Fibroblast of the aortic adventitia (primary cell): ENCODE measurements at regions not wholly inside any gene's neighbourhood (a gene's known extent, or its start where the extent isn't known, plus 50 kb on each side); places are given as distances from the start of the nearest gene placed in this dataset.
"Not testable (repeated sequence)": the region's sequence is repeated elsewhere in the genome, so short reads cannot be mapped to it uniquely, and the experiment has no call there.

Source experiments
- DNase-seq: peaks from one replicate; pipeline ENCODE4 v3.0.0-alpha.2; 2010; ENCODE audit warnings: low read depth
- H3K4me3 ChIP-seq: 2 replicates; pipeline ENCODE4 v1.5.1; 2011; ENCODE audit warnings: low read depth, mild to moderate bottlenecking, control low read depth, low read length, moderate library complexity
- TF ChIP-seq, protein P1 (sequence below): IDR thresholded peaks from 2 replicates; pipeline ENCODE4 v1.5.1; 2011; ENCODE audit warnings: mild to moderate bottlenecking, low read length, control low read depth, inconsistent platforms; ENCODE audit not compliant: insufficient read depth

DNA sequence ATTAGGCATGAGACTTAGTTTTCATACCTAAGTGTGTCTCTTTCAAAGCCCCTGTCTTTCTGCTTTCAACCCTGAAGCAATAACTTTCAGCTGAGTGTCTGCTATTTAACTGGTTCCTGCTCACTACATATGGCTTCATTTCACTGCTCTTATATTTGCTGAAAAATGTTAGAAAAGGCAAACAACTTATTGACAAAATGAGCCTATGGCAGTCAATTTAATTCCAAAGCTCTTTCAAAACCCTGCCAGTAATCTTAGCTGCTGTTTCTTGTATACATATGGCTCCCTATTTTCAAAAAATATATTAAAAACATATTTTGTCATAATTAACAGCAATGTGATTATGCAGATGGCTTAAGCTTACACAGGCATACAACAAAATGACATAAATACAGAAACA, 334.1 kb upstream of the MGAT4C start:
- DNase-seq: no peak
- H3K4me3 ChIP-seq: no peak overlapping the region
- TF ChIP-seq, protein P1, sequence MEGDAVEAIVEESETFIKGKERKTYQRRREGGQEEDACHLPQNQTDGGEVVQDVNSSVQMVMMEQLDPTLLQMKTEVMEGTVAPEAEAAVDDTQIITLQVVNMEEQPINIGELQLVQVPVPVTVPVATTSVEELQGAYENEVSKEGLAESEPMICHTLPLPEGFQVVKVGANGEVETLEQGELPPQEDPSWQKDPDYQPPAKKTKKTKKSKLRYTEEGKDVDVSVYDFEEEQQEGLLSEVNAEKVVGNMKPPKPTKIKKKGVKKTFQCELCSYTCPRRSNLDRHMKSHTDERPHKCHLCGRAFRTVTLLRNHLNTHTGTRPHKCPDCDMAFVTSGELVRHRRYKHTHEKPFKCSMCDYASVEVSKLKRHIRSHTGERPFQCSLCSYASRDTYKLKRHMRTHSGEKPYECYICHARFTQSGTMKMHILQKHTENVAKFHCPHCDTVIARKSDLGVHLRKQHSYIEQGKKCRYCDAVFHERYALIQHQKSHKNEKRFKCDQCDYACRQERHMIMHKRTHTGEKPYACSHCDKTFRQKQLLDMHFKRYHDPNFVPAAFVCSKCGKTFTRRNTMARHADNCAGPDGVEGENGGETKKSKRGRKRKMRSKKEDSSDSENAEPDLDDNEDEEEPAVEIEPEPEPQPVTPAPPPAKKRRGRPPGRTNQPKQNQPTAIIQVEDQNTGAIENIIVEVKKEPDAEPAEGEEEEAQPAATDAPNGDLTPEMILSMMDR: no peak

DNA sequence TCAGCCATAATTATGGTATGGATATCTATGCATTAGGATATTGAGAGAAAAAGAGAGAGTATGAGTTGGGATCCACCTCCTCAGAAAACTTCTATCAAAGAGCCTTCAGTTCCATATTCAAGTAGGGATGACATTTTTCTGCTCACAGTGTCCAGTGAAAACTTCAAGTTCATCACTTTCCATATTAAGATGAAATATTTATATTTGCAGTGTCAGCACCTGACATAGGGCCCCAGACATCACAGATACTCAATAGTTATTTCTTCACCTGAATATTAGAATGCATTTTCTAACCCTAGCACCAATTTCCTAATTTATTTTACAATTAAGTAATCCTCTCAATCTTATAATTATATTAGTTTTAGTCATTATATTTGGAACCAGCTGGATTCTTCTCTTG, 318.0 kb upstream of the MGAT4C start:
- no peak for DNase-seq
- TF ChIP-seq, protein P1: no peak
- no peak overlapping the region for H3K4me3 ChIP-seq

DNA sequence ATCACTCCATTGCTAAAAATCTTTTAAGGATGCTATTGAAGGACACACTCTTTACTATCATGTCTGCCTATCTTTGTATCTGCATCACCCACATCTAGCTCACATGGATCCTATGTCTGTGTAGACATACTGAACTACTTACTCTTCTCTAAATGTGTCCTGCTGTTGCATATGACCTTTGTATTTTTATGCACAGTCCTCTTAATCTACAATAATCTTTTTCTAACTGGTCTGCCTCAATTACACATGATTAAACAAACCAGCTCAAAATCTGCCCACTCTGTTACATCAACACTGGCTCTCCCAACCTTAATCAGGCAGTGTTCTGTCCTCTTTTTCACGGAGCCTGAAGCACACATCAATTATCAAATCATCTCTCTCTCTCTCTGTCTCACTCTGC, 316.3 kb upstream of the MGAT4C start:
- DNase-seq: no peak
- TF ChIP-seq, protein P1: no peak
- no peak overlapping the region for H3K4me3 ChIP-seq

DNA sequence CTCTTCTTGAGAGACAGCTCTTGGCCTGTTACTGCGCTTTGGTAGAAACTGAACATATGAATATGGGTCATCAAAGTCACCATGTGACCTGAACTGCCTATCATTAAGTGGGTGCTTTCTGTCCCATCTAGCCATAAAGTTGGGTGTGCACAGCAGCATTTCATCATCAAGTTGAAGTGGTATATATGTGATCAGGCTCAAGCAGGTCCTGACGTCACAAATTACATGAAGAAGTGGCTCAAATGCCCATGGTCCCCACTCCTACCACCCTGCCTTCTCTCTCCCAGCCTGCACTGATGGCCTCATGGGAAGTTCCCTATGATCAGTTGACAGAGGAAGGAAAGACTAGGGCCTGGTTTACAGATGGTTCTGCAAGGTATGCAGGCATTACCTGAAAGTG, 308.8 kb upstream of the MGAT4C start:
- no peak overlapping the region for H3K4me3 ChIP-seq
- TF ChIP-seq, protein P1: no peak
- no peak for DNase-seq

DNA sequence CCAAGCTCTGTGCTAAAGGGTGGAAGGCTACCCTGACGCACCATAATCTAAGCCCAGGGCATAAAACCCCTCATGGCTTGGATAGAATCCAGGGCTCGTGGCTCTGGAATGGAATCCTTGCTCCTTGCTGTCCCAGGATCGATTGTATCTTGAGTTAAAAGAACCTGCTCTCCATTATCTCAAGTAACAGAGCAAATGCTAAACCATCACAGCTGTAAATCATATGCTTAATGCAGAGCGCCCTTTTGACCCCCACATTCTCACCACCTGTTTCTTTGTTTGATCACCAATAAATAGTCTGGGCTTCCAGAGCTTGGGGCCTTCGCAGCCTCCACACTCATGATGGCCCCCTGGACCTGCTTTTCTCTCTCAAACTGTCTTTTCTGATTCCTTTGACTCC, 299.3 kb upstream of the MGAT4C start:
- not testable (repeated sequence) for DNase-seq

DNA sequence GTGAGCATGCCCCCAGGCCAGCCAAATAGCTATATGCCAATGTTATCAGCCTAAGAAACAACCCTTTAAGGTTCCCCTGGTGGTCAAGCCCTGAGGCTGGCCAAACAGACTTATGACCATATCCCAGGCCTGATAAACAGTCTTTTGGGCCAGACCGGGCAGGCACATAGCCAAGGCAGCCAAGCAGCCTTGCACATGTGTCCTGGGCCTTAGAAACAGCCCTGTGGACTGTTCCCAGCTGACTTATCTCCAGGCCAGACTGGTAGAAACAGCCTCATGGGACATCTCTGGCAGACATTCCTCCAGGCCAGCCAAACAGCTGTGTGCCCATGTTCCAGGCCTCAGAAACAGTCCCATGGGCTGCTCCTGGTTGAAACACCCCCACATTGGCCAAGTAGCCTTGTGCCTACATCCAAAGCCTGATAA, 295.0 kb upstream of the MGAT4C start:
- TF ChIP-seq, protein P1: no peak
- DNase-seq: peak; percentile 68
- H3K4me3 ChIP-seq: no peak overlapping the region

More for the DNA sequence above, 299.3 kb upstream of the MGAT4C start:
- not testable (repeated sequence) for H3K4me3 ChIP-seq

DNA sequence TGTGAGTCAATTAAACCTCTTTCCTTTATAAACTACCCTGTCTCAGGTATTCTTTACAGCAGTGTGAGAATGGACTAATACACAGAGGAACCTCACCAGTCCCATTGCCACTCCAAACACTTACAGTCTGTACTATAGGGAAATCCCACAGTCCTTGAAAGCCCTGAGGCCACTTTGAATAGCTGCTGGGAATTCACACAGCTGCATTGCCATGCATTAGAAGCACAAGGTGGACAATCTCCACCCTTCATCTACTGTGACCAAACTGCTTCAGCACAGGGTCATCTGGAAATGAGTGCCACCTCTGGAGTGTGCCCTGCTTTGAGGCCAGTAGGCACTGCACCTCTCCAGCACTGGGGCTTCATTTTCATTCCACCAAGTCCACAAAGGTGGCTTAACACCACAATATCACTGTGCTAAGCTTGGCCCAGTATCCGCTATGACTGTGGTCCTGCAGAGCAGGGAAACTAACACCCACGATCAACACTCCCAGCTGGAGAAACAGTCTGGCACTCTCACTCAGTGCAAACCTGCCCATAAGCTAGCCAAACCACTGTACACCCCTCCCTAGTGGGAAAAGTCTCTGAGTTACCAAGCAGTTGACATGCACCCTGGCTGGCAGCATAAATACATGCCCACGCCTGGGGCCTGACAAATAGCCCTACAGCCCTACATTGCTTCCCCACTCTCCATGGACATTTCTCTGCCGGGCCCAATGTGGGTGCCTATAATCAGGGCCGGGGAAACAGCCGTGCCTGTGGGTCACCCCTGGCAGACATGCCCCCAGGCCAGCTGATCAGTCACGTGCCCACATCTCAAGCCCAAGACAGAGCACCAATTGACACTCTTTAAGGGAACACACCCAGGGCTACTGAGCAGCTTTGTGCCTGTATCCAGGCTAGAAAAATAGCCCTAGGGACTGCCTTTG, 294.3 kb upstream of the MGAT4C start:
- no peak overlapping the region for H3K4me3 ChIP-seq
- DNase-seq: no peak
- TF ChIP-seq, protein P1: no peak
